Hepatocyte (in vitro differentiated cells): ENCODE measurements at regions not wholly inside any gene's neighbourhood (a gene's known extent, or its start where the extent isn't known, plus 50 kb on each side); places are given as distances from the start of the nearest gene placed in this dataset.
A peak's percentile ranks its signal among the peaks of the same experiment; 100 is the strongest.

ENCODE experiments used
- DNase-seq: peaks from one replicate; pipeline ENCODE4 v3.0.0-alpha.2; 2016; ENCODE audit warnings: low spot score
- H2AFZ ChIP-seq: fragments of 200-600 bp; sonication (generic); 2 replicates; pipeline ENCODE4 v1.6.0; 2016; ENCODE audit warnings: antibody characterized with exemption, mild to moderate bottlenecking
- H3K27ac ChIP-seq: fragments of 200-600 bp; sonication (generic); 2 replicates; pipeline ENCODE4 v1.5.1; 2016; ENCODE audit warnings: mild to moderate bottlenecking
- H3K27me3 ChIP-seq: fragments of 200-600 bp; sonication (generic); 2 replicates; pipeline ENCODE4 v1.6.1; 2016
- H3K36me3 ChIP-seq: fragments of 200-600 bp; sonication (generic); replicated peaks from 2 replicates; pipeline ENCODE4 v1.5.1; 2016; ENCODE audit warnings: low read depth; ENCODE audit not compliant: insufficient read depth
- H3K4me1 ChIP-seq: fragments of 200-600 bp; sonication (generic); 2 replicates; pipeline ENCODE4 v1.5.1; 2016; ENCODE audit warnings: mild to moderate bottlenecking, moderate library complexity; ENCODE audit not compliant: insufficient read depth
- H3K4me2 ChIP-seq: fragments of 200-600 bp; sonication (generic); 2 replicates; pipeline ENCODE4 v1.6.0; 2016
- H3K4me3 ChIP-seq: fragments of 200-600 bp; sonication (generic); 2 replicates; pipeline ENCODE4 v1.5.1; 2016; ENCODE audit warnings: mild to moderate bottlenecking
- H3K79me2 ChIP-seq: fragments of 200-600 bp; sonication (generic); 2 replicates; pipeline ENCODE4 v1.6.0; 2017; ENCODE audit warnings: mild to moderate bottlenecking
- H3K9me2 ChIP-seq: fragments of 200-600 bp; sonication (generic); replicated peaks from 2 replicates; pipeline ENCODE4 v1.6.0; 2017; ENCODE audit warnings: mild to moderate bottlenecking; ENCODE audit not compliant: insufficient read depth
- H3K9me3 ChIP-seq: fragments of 200-600 bp; sonication (generic); 2 replicates; pipeline ENCODE4 v1.5.1; 2016; ENCODE audit warnings: low read depth, mild to moderate bottlenecking
- H4K20me1 ChIP-seq: fragments of 200-600 bp; sonication (generic); 2 replicates; pipeline ENCODE4 v1.6.0; 2016; ENCODE audit warnings: mild to moderate bottlenecking; ENCODE audit not compliant: insufficient read depth, poor library complexity, severe bottlenecking
- EZH2 ChIP-seq: fragments of 200-600 bp; sonication (generic); IDR thresholded peaks from 2 replicates; pipeline ENCODE4 v1.6.1; 2016; ENCODE audit warnings: antibody characterized with exemption, mild to moderate bottlenecking, borderline replicate concordance
- EZH2phosphoT487 ChIP-seq: fragments of 200-600 bp; sonication (generic); IDR thresholded peaks from one replicate; pipeline ENCODE4 v1.6.1; 2018; ENCODE audit warnings: antibody characterized with exemption, mild to moderate bottlenecking, low read depth, moderate library complexity; ENCODE audit not compliant: unreplicated experiment, severe bottlenecking
- WGBS: methylation state at CpG from one replicate; pipeline ENCODE4 v1.1.6; 2016; ENCODE audit warnings: low lambda C conversion rate; ENCODE audit errors: missing lambda C conversion rate; 5-methylcytosine and 5-hydroxymethylcytosine counted together
- TF ChIP-seq, protein P1 (sequence below): fragments of 200-600 bp; sonication (generic); IDR thresholded peaks from 2 replicates; pipeline ENCODE4 v1.5.1; 2016; ENCODE audit warnings: antibody characterized with exemption, mild to moderate bottlenecking; ENCODE audit not compliant: poor library complexity

DNA sequence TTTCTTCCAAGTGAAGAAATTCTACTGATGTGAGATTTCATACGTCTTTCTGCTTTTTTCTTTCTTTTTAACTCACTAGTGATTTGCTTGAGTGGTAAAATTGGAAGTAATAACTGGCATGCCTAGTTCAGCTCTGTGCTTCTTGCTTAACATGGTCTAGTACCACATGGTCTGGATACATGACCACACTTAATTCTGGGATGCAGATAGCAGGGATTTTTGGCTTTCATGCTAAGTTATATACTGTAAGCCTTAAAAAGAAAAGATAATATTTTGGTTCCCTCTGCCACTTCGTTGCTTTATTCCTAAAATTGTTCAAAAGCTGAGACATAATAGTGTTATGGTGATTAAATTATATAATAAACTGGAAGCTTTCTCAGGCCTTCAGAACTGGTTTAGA, 174.3 kb downstream of the OXSM start:
- no peaks in the 10 kb centered on the region for H3K36me3 ChIP-seq
- 34% methylated on average over 2 of the region's 2 CpGs for WGBS
- no peak for DNase-seq

DNA sequence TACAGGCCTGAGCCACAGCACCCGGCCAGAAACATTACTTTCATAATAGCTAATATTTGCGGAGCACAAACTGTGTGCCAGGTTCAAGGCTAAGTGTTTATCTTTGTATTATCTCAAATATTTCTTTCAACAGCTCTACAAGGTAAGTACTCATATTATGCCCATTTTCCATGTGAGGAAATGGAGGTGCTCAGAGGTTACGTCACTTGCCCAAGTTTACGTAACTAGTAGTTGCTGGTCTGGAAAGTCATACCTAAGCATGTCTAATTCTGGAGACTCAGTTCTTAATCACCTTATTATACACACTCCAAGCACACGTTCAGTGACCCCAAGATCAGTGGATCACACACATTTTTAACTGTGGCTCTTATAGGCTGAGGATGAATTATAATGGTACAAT, 177.5 kb downstream of the OXSM start:
- H3K9me3 ChIP-seq = no peaks in the 10 kb centered on the region
- no peak for TF ChIP-seq EZH2phosphoT487
- TF ChIP-seq, protein P1, sequence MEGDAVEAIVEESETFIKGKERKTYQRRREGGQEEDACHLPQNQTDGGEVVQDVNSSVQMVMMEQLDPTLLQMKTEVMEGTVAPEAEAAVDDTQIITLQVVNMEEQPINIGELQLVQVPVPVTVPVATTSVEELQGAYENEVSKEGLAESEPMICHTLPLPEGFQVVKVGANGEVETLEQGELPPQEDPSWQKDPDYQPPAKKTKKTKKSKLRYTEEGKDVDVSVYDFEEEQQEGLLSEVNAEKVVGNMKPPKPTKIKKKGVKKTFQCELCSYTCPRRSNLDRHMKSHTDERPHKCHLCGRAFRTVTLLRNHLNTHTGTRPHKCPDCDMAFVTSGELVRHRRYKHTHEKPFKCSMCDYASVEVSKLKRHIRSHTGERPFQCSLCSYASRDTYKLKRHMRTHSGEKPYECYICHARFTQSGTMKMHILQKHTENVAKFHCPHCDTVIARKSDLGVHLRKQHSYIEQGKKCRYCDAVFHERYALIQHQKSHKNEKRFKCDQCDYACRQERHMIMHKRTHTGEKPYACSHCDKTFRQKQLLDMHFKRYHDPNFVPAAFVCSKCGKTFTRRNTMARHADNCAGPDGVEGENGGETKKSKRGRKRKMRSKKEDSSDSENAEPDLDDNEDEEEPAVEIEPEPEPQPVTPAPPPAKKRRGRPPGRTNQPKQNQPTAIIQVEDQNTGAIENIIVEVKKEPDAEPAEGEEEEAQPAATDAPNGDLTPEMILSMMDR = no peak
- TF ChIP-seq EZH2 = no peak
- H3K4me3 ChIP-seq = no peak overlapping the region
- H3K4me2 ChIP-seq = no peak overlapping the region
- 87% methylated on average over 5 of the region's 5 CpGs for WGBS
- no peaks in the 10 kb centered on the region for H4K20me1 ChIP-seq
- no peak overlapping the region for H2AFZ ChIP-seq
- no peak for DNase-seq
- no peaks in the 10 kb centered on the region for H3K36me3 ChIP-seq
- no peak overlapping the region for H3K27ac ChIP-seq
- no peaks in the 10 kb centered on the region for H3K79me2 ChIP-seq
- peaks cover 5% of the 10 kb centered on the region for H3K4me1 ChIP-seq
- no peaks in the 10 kb centered on the region for H3K27me3 ChIP-seq
- no peaks in the 10 kb centered on the region for H3K9me2 ChIP-seq

More for the DNA sequence above, 174.3 kb downstream of the OXSM start:
- no peaks in the 10 kb centered on the region for H4K20me1 ChIP-seq
- no peak overlapping the region for H3K4me2 ChIP-seq
- no peak overlapping the region for H3K4me3 ChIP-seq
- H3K79me2 ChIP-seq = no peaks in the 10 kb centered on the region
- H2AFZ ChIP-seq = no peak overlapping the region
- no peaks in the 10 kb centered on the region for H3K27me3 ChIP-seq
- H3K9me3 ChIP-seq = no peaks in the 10 kb centered on the region
- no peaks in the 10 kb centered on the region for H3K4me1 ChIP-seq
- TF ChIP-seq, protein P1 = no peak
- no peak for TF ChIP-seq EZH2
- TF ChIP-seq EZH2phosphoT487 = no peak
- H3K27ac ChIP-seq = no peak overlapping the region
- no peaks in the 10 kb centered on the region for H3K9me2 ChIP-seq

DNA sequence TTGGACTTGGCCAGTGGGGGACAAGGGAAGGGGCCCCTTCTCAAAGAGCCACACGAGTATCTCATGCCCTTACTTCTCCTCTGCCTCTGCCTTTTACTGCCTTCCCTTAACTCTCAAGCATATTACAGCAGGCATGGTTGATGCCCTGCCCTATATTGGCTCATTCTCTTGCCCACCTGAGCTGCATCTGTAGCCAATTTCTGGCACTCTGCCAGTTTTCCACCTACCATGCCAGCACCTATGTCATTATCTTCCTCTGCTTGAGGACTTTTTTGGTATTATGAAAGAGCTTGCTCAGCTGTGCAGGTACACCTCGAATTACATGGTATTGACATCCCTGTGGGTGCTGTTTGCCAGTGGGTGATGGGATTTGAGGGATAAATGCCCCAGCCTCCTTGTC, 181.8 kb downstream of the OXSM start:
- 76% methylated on average over 2 of the region's 2 CpGs for WGBS
- Histone ChIP-seq H2AFZ (no peak overlapping the region), H3K27me3 (no peaks in the 10 kb centered on the region), H3K9me3 (no peaks in the 10 kb centered on the region), H3K79me2 (no peaks in the 10 kb centered on the region), H3K36me3 (no peaks in the 10 kb centered on the region), H3K9me2 (no peaks in the 10 kb centered on the region), H3K4me2 (no peak overlapping the region), H4K20me1 (no peaks in the 10 kb centered on the region), H3K4me3 (no peak overlapping the region), H3K4me1 (peaks cover 5% of the 10 kb centered on the region), H3K27ac (peak overlapping the region; percentile 31)
- TF ChIP-seq EZH2phosphoT487 (no peak), EZH2 (no peak)
- no peak for DNase-seq

DNA sequence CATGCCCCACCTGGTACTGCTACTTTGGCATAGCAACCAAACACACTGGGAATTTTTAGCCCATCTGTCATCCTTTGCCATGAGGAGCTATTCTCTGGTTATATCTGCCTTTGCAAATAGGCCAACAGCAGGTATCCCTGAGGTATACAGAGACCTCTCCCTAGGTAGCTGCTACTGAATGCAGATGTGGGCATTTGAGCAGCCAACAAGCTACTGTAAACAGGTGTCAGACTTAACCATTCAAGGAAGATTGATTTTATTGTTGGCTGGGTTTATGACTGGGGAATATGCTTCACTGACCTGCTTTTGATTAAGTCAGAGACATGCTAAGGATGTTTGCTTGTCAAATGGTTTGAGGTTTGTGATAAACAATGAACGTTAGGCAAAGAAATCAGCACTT, 183.2 kb downstream of the OXSM start:
- no peaks in the 10 kb centered on the region for H3K27me3 ChIP-seq
- 56% methylated on average over 1 of the region's 1 CpG for WGBS
- TF ChIP-seq, protein P1 = no peak
- TF ChIP-seq EZH2 = no peak
- H2AFZ ChIP-seq = no peak overlapping the region
- H4K20me1 ChIP-seq = no peaks in the 10 kb centered on the region
- H3K27ac ChIP-seq = no peak overlapping the region
- H3K4me2 ChIP-seq = no peak overlapping the region
- H3K79me2 ChIP-seq = no peaks in the 10 kb centered on the region
- no peaks in the 10 kb centered on the region for H3K9me3 ChIP-seq
- no peaks in the 10 kb centered on the region for H3K9me2 ChIP-seq
- H3K36me3 ChIP-seq = no peaks in the 10 kb centered on the region
- DNase-seq = no peak
- no peak overlapping the region for H3K4me3 ChIP-seq
- H3K4me1 ChIP-seq = peaks cover 5% of the 10 kb centered on the region
